ENCODE measurements at regions not wholly inside any gene's neighbourhood (a gene's known extent, or its start where the extent isn't known, plus 50 kb on each side); places are given as distances from the start of the nearest gene placed in this dataset.

DNA sequence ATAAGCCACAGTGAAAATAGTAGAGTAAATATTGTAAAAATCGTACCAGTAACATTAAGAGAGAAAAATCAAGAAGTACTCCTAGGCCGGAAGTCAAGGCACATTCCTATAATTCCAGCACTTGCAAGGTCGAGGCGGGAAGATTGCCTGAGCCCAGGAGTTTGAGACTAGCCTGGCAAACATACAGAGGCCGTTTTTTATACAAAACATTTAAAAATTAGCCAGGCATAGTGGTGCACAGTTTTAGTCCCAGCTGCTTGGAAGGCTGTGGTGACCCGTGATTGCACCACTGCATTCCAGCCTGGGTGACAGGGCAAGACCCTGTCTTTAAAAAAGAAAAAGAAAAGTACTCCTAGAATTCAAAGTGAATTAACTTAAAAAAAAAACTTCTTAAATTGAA is 341.8 kb downstream of the C12orf50 start:
- H3K27ac ChIP-seq (ENCODE audit: low read depth, low read length) = no peak overlapping the region

DNA sequence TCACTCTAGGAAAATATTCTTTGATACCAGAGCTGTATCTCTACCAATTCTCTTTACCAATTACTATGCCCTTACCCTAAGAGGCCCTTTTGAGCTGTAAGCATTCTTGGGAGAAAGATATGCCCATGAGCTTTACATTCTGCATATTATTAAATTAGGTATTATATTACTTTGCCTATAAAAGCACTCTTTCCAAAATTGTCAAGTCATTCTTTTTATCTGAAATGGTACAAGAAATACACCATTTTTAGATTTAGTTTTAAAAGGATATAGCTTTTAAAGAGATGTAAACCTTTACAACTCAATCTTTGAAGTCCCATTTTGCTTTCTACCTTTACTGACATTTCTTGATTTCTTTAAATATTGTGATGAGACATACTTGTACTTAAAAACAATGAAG is 343.5 kb downstream of the C12orf50 start:
- H4K20me1 ChIP-seq (ENCODE audit: control insufficient read depth, insufficient read depth, low read depth, low read length) = no peaks in the 10 kb centered on the region
- TF ChIP-seq, protein P1, sequence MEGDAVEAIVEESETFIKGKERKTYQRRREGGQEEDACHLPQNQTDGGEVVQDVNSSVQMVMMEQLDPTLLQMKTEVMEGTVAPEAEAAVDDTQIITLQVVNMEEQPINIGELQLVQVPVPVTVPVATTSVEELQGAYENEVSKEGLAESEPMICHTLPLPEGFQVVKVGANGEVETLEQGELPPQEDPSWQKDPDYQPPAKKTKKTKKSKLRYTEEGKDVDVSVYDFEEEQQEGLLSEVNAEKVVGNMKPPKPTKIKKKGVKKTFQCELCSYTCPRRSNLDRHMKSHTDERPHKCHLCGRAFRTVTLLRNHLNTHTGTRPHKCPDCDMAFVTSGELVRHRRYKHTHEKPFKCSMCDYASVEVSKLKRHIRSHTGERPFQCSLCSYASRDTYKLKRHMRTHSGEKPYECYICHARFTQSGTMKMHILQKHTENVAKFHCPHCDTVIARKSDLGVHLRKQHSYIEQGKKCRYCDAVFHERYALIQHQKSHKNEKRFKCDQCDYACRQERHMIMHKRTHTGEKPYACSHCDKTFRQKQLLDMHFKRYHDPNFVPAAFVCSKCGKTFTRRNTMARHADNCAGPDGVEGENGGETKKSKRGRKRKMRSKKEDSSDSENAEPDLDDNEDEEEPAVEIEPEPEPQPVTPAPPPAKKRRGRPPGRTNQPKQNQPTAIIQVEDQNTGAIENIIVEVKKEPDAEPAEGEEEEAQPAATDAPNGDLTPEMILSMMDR (IDR thresholded peaks at IDR 0.05; ENCODE audit: low read depth, low read length, poor library complexity, severe bottlenecking) = no peak
- TF ChIP-seq EZH2phosphoT487 (IDR thresholded peaks at IDR 0.05; ENCODE audit: borderline replicate concordance, low read length) = no peak
- H3K9me2 ChIP-seq (replicated peaks; ENCODE audit: control insufficient read depth, low read length) = no peaks in the 10 kb centered on the region
- H3K27me3 ChIP-seq (ENCODE audit: control insufficient read depth, low read length) = no peaks in the 10 kb centered on the region
- no peak overlapping the region for H3K27ac ChIP-seq (ENCODE audit: low read depth, low read length)
- H3K4me3 ChIP-seq (ENCODE audit: low read length) = no peak overlapping the region
- H3K79me2 ChIP-seq (ENCODE audit: control insufficient read depth, low read length) = no peaks in the 10 kb centered on the region
- H3F3A ChIP-seq (ENCODE audit: control insufficient read depth, insufficient read depth) = no peaks in the 10 kb centered on the region
- H3K4me2 ChIP-seq (ENCODE audit: low read length) = no peak overlapping the region
- H3K36me3 ChIP-seq (ENCODE audit: control insufficient read depth, low read length) = no peaks in the 10 kb centered on the region
- no peaks in the 10 kb centered on the region for H3K9me3 ChIP-seq (ENCODE audit: control insufficient read depth, insufficient read depth, low read length)
- no peaks in the 10 kb centered on the region for H3K4me1 ChIP-seq (ENCODE audit: control insufficient read depth, low read length)

More for the DNA sequence above, 341.8 kb downstream of the C12orf50 start:
- H3K4me2 ChIP-seq (ENCODE audit: low read length) = no peak overlapping the region
- H3K4me1 ChIP-seq (ENCODE audit: control insufficient read depth, low read length) = no peaks in the 10 kb centered on the region
- H3K4me3 ChIP-seq (ENCODE audit: low read length) = no peak overlapping the region
- H3K79me2 ChIP-seq (ENCODE audit: control insufficient read depth, low read length) = no peaks in the 10 kb centered on the region
- no peaks in the 10 kb centered on the region for H3K9me2 ChIP-seq (replicated peaks; ENCODE audit: control insufficient read depth, low read length)
- no peaks in the 10 kb centered on the region for H3K27me3 ChIP-seq (ENCODE audit: control insufficient read depth, low read length)
- H3F3A ChIP-seq (ENCODE audit: control insufficient read depth, insufficient read depth) = no peaks in the 10 kb centered on the region
- no peaks in the 10 kb centered on the region for H3K36me3 ChIP-seq (ENCODE audit: control insufficient read depth, low read length)
- H4K20me1 ChIP-seq (ENCODE audit: control insufficient read depth, insufficient read depth, low read depth, low read length) = no peaks in the 10 kb centered on the region
- TF ChIP-seq, protein P1 (IDR thresholded peaks at IDR 0.05; ENCODE audit: low read depth, low read length, poor library complexity, severe bottlenecking) = no peak
- no peak for TF ChIP-seq EZH2phosphoT487 (IDR thresholded peaks at IDR 0.05; ENCODE audit: borderline replicate concordance, low read length)
- H3K9me3 ChIP-seq (ENCODE audit: control insufficient read depth, insufficient read depth, low read length) = no peaks in the 10 kb centered on the region

DNA sequence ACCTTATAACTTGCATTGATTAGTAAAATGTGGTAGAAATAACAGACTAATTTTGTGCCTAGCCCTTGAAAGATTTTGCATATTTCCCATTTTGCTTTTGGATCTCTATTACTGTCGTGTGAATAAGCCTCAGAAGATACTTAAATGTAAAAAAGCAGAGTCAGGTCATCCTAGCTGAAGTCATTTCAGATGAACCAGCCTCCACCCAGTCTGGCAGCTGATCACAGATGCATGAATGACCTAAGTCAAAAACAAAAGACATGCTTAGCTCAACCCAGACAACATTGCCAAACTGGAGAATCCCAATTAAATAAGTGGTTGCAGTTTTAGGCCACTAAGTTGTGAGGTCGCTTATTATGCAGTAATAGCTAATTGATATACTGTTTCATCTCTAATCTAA is 349.9 kb downstream of the C12orf50 start:
- no peak overlapping the region for H3K27ac ChIP-seq (ENCODE audit: low read depth, low read length)
- H3K9me3 ChIP-seq (ENCODE audit: control insufficient read depth, insufficient read depth, low read length) = no peaks in the 10 kb centered on the region
- H3K4me2 ChIP-seq (ENCODE audit: low read length) = no peak overlapping the region
- H3K79me2 ChIP-seq (ENCODE audit: control insufficient read depth, low read length) = no peaks in the 10 kb centered on the region
- no peaks in the 10 kb centered on the region for H4K20me1 ChIP-seq (ENCODE audit: control insufficient read depth, insufficient read depth, low read depth, low read length)
- H3F3A ChIP-seq (ENCODE audit: control insufficient read depth, insufficient read depth) = no peaks in the 10 kb centered on the region
- no peaks in the 10 kb centered on the region for H3K36me3 ChIP-seq (ENCODE audit: control insufficient read depth, low read length)
- H3K4me1 ChIP-seq (ENCODE audit: control insufficient read depth, low read length) = no peaks in the 10 kb centered on the region
- H3K4me3 ChIP-seq (ENCODE audit: low read length) = no peak overlapping the region
- no peaks in the 10 kb centered on the region for H3K9me2 ChIP-seq (replicated peaks; ENCODE audit: control insufficient read depth, low read length)
- no peaks in the 10 kb centered on the region for H3K27me3 ChIP-seq (ENCODE audit: control insufficient read depth, low read length)
- TF ChIP-seq EZH2phosphoT487 (IDR thresholded peaks at IDR 0.05; ENCODE audit: borderline replicate concordance, low read length) = no peak
- TF ChIP-seq, protein P1 (IDR thresholded peaks at IDR 0.05; ENCODE audit: low read depth, low read length, poor library complexity, severe bottlenecking) = no peak

DNA sequence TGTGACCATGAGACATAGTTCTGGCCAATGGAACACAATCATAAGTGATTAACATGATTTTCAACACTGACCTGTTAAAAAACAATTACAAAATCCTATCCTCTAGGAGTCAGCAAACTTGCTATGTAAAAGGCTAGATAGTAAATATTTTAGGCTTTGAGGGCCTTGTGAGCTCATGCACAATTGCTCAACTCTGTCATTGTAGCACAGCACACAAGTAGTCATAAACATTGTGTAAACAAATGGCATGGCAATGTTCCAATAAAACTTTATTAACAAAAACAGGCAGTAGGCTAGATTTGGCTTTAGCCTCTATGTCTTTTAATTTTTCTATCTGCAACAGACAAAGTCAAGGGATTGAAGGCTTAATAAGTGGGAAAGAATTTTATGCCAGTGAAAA is 350.7 kb downstream of the C12orf50 start:
- H3K27me3 ChIP-seq (ENCODE audit: control insufficient read depth, low read length) = no peaks in the 10 kb centered on the region
- H3K4me3 ChIP-seq (ENCODE audit: low read length) = no peak overlapping the region
- no peaks in the 10 kb centered on the region for H3F3A ChIP-seq (ENCODE audit: control insufficient read depth, insufficient read depth)
- H4K20me1 ChIP-seq (ENCODE audit: control insufficient read depth, insufficient read depth, low read depth, low read length) = no peaks in the 10 kb centered on the region
- H3K4me1 ChIP-seq (ENCODE audit: control insufficient read depth, low read length) = no peaks in the 10 kb centered on the region
- H3K27ac ChIP-seq (ENCODE audit: low read depth, low read length) = no peak overlapping the region
- H3K4me2 ChIP-seq (ENCODE audit: low read length) = no peak overlapping the region
- TF ChIP-seq EZH2phosphoT487 (IDR thresholded peaks at IDR 0.05; ENCODE audit: borderline replicate concordance, low read length) = no peak
- TF ChIP-seq, protein P1 (IDR thresholded peaks at IDR 0.05; ENCODE audit: low read depth, low read length, poor library complexity, severe bottlenecking) = no peak
- H3K36me3 ChIP-seq (ENCODE audit: control insufficient read depth, low read length) = no peaks in the 10 kb centered on the region
- no peaks in the 10 kb centered on the region for H3K79me2 ChIP-seq (ENCODE audit: control insufficient read depth, low read length)
- H3K9me2 ChIP-seq (replicated peaks; ENCODE audit: control insufficient read depth, low read length) = no peaks in the 10 kb centered on the region
- H3K9me3 ChIP-seq (ENCODE audit: control insufficient read depth, insufficient read depth, low read length) = no peaks in the 10 kb centered on the region

All from DOHH2 (cell line).